HG02610 (cell line): ENCODE measurements at regions not wholly inside any gene's neighbourhood (a gene's known extent, or its start where the extent isn't known, plus 50 kb on each side); places are given as distances from the start of the nearest gene placed in this dataset.

ENCODE experiments used
- ATAC-seq: cut with Tn5 transposase; IDR thresholded peaks from one replicate; pipeline ENCODE4 v1.9.1; 2021; ENCODE audit warnings: mild to moderate bottlenecking, moderate library complexity; ENCODE audit not compliant: unreplicated experiment

DNA sequence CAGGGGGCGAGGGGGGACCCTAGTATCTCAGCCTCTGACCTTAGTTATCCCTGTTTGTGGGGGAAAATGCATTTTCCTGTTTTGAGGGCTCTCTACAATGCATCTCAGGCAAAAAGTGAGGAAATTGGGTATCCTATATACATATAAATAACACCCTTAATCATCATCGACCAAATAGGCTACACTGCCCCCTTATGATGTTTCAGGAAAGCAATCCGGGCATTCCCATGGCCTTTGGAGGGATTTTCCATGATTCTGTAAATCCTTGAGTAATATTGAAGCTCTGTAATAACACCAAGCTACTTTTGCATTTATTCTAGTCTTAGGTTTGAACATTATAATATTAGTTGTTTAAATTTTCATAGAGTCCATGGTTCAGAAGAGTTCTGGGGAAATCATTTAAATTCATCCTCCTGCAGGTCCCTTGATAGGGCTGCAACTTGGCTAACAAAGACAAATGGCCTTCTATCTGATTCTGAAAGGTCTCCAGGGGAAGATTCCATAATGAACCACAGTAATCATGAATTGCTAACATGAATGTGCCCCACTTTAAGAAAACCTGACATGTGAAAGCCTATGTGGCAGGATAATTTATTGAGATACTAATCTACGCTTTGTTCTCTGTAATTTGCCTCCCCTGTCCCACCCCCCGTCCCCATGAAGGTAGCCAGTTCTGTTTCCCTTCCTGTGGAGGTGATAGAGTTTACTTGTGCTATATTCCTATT lies 91.5 kb upstream of the SCOC start:
- ATAC-seq, result no peak

GRCh38 chr4:140277576-140277975 lies 95.9 kb upstream of the SCOC start:
- ATAC-seq, result no peak

GRCh38 chr4:140271553-140271952 lies 101.9 kb upstream of the SCOC start:
- ATAC-seq, result no peak

- ATAC-seq, result no peak
Measured at GRCh38 chr4:140269369-140269768, 104.1 kb upstream of the SCOC start.

DNA sequence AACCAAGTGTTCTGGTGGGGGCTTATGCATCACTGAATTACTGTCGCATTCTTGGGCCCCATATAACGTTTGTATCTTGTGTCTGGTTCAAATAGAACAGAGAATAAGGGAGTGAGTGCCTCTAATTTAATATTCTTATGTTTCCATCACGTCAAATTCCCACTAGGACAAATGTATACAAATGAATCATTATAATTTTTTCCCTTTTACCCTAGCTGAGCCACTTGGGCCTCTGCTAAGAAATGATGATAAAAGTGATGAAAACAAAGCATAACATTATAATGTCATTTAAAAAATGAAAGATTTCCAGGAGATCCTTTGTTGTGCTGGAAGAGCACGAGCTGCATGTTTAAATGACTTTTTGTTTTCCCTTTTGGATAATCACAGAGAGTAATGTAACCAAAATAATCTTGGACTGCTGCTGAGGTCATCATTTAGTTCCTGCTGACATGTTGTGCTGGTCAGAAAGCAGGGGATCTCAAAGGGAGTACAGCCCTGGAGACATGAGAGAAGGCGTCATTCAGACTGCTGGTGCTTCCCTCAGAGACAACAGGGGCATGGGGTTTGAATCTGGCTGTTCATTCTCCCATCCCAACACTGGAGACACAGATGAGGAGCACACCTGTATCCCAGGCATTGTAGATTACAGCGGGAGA lies 105.1 kb upstream of the SCOC start:
- no peak for ATAC-seq

DNA sequence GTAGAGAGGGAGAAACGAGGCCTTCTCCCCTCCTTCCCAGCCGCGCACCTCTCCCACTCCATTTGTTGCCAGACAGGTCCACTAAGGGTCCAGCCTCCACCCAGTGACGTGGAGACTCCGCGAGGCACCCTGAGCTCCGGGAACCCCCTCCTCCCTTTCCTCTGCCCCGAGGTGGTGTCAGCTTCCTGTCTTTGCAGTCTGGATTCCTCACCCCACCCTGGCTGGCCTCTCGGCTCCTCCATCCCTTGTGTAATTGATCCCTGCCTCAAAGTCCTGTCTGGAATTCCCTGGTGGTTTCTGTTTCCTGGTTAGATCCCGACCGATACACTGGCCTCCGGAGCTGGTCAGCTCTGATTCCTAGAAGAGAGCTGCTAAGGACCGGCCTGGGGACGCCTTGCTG lies 105.9 kb upstream of the SCOC start:
- no peak for ATAC-seq

DNA sequence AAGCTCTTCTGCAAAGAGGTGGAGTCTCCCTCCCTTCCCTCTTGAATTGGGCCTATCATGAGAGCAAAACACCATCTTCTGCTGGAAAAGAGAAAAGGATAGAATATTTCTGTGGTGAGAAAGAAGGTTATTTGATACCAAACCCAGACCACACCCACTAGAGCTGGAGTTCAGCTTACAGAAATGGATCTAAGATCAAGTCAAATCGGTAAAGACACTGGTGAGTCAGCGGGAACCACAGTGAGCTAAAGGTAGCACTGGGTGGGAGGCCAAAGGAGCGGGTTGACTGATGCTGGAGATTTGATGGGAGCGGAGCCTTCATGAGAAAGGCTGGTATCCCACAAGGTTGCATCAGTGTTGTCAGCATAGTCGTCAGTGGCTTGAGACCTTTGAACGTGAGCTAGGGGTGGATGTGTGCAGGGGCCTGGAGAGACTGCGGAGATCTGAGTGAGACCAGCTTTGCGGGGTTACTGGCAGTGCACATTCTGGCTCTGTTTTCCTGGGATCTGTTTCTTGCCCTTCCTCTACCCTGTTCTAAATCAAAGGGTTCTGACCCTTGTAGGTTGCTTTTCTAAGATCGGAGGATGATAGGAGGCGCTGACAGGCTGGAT lies 106.4 kb upstream of the SCOC start:
- ATAC-seq, result no peak

GRCh38 chr4:140260227-140260626 lies 106.2 kb upstream of the MAML3 start:
- no peak for ATAC-seq

GRCh38 chr4:140258476-140258875 lies 104.5 kb upstream of the MAML3 start:
- no peak for ATAC-seq

- ATAC-seq, result no peak
Measured at GRCh38 chr4:140257461-140258305, 103.7 kb upstream of the MAML3 start.

DNA sequence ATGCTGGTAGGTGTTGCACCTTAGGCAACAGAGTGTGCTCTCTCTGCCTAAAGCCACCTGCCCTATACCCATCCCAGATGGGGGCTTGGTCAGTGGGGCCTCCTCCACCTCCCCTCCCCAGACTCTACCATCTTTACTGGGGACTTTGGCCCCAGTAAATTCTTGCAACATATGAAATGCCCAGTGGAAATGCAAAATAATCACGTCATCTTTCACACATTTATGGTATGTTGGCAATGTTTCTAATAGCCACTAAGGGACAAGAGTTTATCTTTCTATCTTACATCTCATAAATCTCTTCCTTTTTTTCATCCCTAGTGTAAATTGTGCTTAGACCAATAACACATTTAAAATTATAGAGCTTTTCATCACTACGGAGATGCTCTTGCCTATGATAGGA lies 103.0 kb upstream of the MAML3 start:
- ATAC-seq, result no peak

- ATAC-seq, result no peak
Measured at GRCh38 chr4:140256335-140256734, 102.4 kb upstream of the MAML3 start.

- no peak for ATAC-seq
Measured at GRCh38 chr4:140255927-140256326, 101.9 kb upstream of the MAML3 start.

DNA sequence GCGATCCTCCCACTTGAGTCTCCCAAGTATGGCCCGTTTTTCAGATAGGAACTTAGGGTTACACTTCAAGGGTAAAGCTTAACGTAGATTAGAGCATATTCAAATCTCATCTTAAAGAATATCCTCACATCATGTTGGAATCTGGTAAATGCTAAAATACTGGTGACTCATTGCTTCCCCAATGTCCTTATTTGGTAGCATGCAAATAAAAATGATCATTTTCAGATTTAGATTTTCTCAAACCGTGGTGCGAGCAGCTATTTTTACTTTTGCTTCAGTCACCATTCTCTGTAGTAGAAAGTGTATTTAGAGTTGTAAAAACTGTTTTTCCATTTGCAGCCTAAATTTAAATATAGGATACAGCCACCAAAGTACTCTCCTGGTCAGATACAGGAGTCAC lies 101.5 kb upstream of the MAML3 start:
- ATAC-seq, result no peak

- ATAC-seq, result no peak
Measured at GRCh38 chr4:140254651-140255299, 100.8 kb upstream of the MAML3 start.

DNA sequence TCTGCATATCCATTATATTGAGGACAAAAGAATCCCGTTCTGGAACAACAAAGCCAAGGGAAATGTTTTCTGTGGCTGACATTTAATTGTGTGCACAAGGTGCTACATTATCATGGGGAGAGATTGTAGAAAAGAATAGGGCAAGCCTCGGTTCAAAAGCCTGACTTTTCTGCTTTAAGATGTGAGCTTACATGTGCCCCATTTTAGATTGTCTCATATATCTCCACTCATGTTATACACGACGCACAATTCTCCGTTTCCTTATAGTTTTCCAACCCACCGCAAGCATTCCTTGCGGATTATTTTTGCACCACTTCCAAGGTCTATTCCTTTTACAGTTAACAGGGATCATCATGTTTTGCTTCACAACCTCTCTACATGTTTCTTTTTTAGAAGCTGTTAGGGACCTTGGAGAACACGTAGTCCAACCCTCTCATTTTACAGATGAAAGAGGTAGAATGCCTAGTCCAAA lies 99.6 kb upstream of the MAML3 start:
- no peak for ATAC-seq

DNA sequence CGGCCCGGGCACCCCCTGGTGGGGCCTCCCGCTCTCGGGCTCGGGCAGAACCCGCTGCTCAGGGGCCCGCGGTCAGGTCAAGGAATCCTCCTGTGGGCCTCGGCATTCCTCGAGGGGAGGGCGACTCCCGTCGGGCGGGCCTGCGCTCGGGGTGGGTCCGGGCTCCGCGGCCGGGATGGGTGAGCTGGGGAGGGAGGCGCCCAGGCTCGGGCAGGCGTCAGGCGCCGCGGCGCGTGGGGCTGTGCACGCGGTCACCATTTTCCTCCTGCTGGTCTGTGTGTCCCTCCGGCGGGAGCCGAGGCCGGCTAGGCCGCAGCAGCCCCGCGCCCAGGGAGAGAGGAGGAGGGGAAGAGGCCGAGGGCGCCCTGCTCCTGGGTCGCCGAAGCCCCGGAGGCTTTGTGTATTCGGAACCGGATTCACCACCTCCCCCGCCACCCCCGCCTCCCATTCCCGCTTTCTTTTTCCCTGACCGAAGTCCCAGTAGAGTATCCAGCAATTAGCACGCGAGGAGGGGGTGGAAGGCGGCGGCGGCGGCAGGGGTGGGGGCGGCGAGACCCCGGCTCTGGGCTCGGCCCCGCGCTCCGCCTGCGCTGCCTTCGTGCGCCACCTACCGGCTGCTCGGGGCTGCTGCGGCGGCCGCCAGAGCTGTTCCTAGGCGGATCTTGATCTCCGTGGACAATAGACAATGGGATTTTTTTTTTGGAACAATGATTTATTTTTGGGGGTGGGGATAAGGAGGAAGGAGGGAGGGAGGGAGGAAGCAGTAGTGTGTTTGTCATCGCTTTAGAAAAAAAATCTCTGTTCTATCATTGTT lies 99.0 kb upstream of the MAML3 start:
- ATAC-seq, result peak; percentile 71

DNA sequence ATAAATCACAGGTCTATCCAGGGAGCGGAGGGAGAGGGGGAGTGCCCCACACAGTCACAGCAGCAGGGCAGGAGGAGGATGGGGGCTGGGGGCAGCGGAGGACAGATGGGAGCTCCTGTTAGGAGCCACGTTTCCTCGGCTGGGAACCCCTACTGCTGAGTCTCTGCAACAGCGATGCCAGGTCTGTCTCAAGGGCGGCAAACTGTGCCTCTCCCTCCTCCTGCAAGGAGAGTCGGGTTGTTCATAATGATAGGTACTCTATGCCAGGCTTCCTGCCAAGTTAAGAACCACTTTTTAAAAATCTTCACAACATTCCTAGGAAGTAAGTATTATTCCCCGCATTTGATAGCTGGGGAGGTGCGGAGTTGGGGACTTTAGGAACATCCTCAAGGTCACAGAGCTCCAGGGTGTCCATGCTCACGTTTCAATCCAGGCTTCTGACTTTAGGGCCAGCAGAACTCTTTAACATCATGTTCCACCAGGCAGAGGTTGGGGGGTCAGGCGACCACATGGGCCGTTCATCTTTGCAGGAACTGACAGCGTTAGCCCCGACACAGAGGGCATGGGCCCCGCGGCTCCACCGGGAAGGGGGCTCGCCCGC lies 98.3 kb upstream of the MAML3 start:
- no peak for ATAC-seq

GRCh38 chr4:140251571-140251970 lies 97.6 kb upstream of the MAML3 start:
- no peak for ATAC-seq
